Activated CD4-positive, alpha-beta T cell treated with anti-CD3 and anti-CD28 coated beads, Interleukin-2, amount 50 U/mL, for 16 hours (primary cell): ENCODE measurements at regions not wholly inside any gene's neighbourhood (a gene's known extent, or its start where the extent isn't known, plus 50 kb on each side); places are given as distances from the start of the nearest gene placed in this dataset.

Experiments used
- DNase-seq: peaks from one replicate; pipeline ENCODE4 v3.0.0-alpha.2; 2020

- DNase-seq: no peak
Observed at GRCh38 chr17:71247441-71248015, 873.3 kb upstream of the SOX9 start.

- DNase-seq: no peak
Observed at GRCh38 chr17:71251276-71251675, 869.5 kb upstream of the SOX9 start.

GRCh38 chr17:71251951-71252350, 868.9 kb upstream of the SOX9 start:
- DNase-seq: no peak

DNA sequence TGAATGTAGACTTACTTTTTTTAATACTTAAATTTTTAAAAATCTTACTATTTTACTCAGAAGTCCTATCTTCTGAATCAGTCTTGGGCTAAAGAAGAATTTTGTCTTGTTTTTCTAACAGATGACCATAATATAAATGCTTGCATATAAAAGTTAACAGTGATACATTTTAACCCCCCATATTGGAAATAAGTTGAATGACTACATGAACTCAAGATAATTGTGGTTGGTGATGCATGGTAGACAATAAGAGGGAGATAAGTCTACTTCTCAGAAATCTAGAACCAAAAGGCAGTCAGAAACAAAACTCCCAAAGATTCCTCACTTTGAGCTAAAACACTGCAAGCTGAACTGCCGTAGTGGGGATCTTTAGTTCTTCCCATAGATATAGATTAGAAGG, 868.4 kb upstream of the SOX9 start:
- DNase-seq: no peak

GRCh38 chr17:71257096-71257495, 863.7 kb upstream of the SOX9 start:
- no peak for DNase-seq

DNA sequence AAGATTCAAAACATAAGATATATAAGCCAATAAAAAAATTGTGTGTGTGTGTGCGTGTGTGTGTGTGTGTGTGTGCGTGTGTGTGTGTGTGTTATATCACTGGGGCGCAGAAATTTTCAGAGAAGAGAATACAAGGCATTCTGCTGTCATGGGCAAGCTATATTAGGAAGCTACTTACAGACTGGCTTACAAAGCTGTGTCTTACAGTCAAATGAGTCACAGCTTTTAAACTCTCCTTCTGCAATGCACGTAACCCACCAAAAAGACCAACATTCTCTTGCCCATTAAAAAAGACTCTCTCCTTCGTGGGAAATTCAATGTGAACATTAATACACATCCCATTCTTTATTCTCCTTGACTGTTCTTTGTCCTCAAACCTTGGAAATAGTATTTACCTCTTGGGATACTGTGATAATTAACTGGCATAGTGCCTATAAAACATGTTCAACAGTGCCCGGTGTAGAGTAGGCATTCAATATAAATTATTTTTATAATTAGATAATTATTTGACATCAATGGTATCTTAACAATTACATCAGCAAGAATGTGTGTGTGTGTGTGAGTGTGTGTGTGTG, 860.4 kb upstream of the SOX9 start:
- DNase-seq: no peak

GRCh38 chr17:71262586-71262985, 858.2 kb upstream of the SOX9 start:
- no peak for DNase-seq

DNA sequence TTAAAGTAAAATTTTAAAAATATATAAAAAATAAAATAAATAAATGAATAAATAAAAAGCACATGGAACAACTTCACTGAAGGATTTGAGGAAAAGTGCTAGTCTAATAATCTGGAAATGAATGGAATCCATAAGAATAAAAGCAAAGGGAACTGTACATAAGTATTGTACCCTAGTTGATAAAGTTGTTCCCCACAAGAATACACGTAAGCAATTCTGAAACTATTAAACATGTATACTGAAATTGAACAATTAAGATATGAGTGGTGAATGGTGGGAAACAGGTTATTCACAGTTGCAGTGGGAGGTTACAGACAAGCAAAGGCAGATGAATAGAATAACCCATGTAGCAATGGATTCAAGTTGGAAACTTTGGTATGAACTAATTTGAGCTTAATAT, 853.2 kb upstream of the SOX9 start:
- DNase-seq: no peak

DNA sequence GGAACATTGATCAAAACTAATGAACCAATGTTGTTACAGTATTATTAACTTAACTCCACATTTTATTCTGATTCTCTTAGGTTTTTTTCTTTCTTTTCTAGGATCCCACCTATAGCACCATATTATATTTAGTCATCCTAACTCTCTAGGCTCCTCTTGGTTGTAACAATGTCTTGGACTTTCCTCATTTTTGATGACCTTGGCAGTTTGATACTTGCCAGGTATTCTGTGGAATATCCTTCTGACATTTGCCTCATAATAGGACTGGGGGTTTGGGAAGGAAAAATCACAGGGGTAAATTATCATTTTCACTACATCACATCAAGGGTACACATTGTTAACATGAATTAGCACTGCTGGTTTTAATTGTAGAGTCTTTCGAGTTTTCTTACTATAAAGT, 851.6 kb upstream of the SOX9 start:
- DNase-seq: no peak

DNA sequence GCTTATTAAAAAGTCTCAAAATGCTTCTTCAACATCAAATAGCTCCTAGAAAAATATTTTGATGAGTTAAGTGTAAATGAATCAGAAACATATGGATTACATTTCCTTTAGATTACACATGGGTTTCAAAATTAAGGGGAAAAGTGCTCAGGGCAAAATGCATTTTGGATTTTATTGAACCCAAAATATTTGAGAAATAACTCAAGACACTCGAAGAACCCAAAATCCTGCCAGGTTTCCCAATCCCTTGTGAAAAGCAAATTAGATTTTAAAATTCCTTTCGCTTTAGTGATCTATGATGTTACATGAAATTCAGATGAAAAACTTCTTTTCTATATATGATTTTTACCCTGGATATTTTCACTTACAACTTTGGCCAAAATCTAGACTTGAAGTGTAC, 847.4 kb upstream of the SOX9 start:
- DNase-seq: no peak

- DNase-seq: no peak
Observed at GRCh38 chr17:71276079-71276478, 844.7 kb upstream of the SOX9 start.

DNA sequence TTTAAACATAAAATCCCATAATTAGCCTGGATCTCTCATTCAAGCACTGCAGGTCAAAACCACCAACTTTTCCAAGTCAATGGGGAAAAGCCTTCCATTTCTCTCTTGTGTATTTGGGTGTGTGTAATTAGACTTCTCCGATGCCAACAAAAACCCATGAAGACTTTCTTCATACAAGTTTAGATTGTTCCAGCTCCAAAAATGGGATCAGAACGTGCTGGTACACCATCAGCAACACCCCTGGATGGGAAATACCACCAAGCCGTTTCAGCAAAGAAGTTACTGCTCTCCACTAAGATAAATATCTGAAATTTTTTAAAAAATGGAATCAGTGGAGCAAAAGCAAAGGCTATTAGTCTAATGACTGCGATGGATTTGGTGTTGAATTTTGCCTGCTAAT, 837.3 kb upstream of the SOX9 start:
- no peak for DNase-seq

GRCh38 chr17:71284032-71284755, 836.6 kb upstream of the SOX9 start:
- no peak for DNase-seq

- DNase-seq: no peak
Observed at GRCh38 chr17:71286625-71287024, 834.2 kb upstream of the SOX9 start.

DNA sequence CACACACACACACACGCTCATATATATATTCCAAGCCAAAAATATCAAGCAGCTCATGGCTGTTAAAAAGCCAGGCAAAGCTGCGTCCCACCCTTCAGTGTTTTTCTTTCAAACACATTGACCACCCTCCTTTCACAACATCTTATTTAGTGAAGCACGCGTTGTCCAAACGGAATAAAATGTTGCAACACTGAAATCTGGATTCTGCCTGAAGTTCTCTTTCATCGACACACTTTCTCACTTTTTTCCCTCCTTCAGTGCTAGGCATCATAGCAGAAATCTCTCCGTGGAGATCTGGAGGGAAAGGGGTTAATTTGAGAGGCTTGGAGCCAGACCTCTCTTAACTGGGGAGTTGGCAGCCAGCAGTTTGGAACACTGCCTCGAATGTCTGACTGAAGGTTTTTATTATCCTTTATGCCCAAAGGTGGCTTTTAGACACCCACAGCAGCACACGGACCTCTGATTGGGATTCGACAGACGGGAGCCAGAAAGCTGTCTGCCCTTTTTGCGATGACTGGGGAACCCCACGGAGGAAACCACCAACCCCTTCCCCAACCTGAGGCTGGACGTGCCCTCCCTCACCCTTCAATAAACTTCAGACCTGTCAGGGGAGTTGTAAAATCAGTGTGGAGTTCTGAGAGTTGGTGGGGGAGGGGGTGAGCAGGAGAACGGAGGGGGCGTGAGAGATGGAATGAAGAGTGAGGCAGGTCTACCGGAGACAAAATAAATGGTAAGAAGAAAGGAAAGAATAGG, 833.6 kb upstream of the SOX9 start:
- DNase-seq: no peak

GRCh38 chr17:71292006-71292405, 828.8 kb upstream of the SOX9 start:
- no peak for DNase-seq

DNA sequence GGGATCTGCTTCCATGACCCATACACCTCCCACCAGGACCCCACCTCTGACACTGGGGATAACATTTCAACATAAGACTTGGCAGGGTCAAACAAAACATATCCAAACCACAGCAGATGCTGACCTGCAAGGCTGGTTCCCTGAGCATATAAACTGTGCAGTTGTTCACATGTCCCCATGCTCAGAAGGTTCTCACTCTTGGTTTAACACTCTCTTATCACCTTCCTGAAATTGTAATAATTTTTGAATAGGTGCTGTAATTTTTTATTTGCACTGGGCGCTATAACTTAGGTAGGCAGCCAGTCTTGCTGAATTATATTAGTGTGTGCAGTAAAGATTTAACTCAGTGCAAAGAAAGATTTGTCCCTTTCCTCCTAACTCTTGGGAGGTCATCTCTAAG, 824.8 kb upstream of the SOX9 start:
- DNase-seq: no peak

DNA sequence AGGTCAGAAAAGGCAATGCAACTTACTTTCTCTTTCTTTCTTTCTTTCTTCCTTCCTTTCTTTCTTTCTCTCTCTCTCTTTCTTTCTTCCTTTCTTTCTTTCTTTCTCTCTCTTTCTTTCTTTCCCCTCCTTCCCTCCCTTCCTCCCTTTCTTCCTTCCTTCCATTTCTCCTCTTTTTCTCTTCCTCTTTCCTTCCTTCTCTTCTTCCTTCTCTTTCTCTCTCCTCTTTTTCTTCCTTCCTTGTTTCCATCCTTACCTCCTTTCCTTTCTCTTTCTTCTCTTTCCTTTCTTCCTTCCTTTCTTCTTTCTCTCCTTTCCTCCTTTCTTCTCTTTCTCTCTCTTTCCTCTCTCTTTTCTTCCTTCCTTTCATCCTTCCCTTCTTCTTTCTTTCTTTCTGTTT, 819.8 kb upstream of the SOX9 start:
- DNase-seq: no peak

GRCh38 chr17:71302721-71303549, 817.9 kb upstream of the SOX9 start:
- no peak for DNase-seq

DNA sequence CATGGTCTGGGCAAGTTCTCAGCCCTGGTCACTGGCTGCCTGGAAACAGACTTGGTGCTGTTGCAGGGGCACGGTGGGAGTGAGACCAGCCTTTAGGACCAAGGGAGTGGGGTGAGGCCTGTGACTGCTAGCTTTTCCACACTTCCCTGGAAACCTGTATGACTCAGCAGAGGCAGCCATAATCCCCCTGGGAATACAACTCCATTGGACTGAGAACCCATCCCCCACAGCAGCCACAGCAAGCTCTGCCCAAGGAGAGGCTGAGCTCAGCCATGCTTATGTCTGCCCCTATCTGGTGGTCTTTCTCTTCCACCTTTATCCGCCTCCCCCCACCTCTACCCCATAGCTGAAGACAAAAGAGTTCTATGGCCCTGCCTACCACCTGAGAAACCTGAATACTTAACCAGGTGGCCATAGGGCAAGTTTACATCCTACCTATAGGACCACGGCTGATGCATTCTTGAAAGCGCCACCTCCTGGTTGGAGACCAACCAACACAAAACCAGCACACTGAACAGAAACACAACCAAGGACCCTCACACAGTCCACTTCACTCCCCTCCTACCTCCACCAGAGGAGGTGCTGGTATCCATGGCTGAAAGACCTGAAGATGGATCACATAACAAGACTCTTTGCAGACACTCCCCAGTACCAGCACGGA, 816.2 kb upstream of the SOX9 start:
- DNase-seq: no peak

DNA sequence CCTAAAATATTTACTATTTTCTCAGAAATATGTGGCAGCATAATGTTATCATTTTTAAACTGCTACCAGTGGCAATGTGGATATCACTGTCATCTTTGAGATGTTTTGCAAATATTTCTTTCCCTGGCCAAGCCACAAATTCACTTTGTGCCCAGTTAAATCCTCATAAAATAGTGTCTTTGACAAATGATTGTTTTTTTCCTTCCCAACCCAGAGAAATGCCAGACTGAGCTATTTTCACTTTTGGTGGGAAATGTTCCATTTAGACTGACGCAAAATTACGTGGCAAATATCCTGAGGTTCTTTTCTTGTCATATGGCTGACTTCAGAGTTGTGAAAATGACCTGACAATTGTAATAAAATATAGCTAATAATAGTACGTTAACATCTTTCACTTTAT, 807.0 kb upstream of the SOX9 start:
- DNase-seq: no peak

- no peak for DNase-seq
Observed at GRCh38 chr17:71315568-71315967, 805.3 kb upstream of the SOX9 start.
